GM18507 (cell line): ENCODE measurements at regions not wholly inside any gene's neighbourhood (a gene's known extent, or its start where the extent isn't known, plus 50 kb on each side); places are given as distances from the start of the nearest gene placed in this dataset.
"Not testable (repeated sequence)": the region's sequence is repeated elsewhere in the genome, so short reads cannot be mapped to it uniquely, and the experiment has no call there.

Experiments
- DNase-seq: peaks from one replicate; pipeline ENCODE4 v3.0.0; 2011; ENCODE audit warnings: low read depth; ENCODE audit not compliant: insufficient read length; ENCODE audit errors: extremely low spot score
- FAIRE-seq: peaks from 2 replicates; lab custom pipeline; 2011; peaks lifted over from hg19 to GRCh38; lab: Jason Lieb, UNC

- no peak for DNase-seq
- FAIRE-seq = no peak
Observed at GRCh38 chr7:131080754-131081153, 246.9 kb upstream of the MKLN1 start.

- no peak for FAIRE-seq
- no peak for DNase-seq
Observed at GRCh38 chr7:131081308-131081707, 246.4 kb upstream of the MKLN1 start.

- no peak for FAIRE-seq
- no peak for DNase-seq
Observed at GRCh38 chr7:131083781-131084180, 243.9 kb upstream of the MKLN1 start.

GRCh38 chr7:131084336-131084735, 243.3 kb upstream of the MKLN1 start:
- not testable (repeated sequence) for DNase-seq, FAIRE-seq

- FAIRE-seq (no peak), DNase-seq (no peak)
Observed at GRCh38 chr7:131087756-131088658, 239.7 kb upstream of the MKLN1 start.

GRCh38 chr7:131090188-131090587, 237.5 kb upstream of the MKLN1 start:
- no peak for FAIRE-seq
- DNase-seq = no peak

- no peak for FAIRE-seq
- DNase-seq = no peak
Observed at GRCh38 chr7:131090886-131091692, 236.6 kb upstream of the MKLN1 start.

- FAIRE-seq (no peak), DNase-seq (no peak)
Observed at GRCh38 chr7:131094685-131095084, 233.0 kb upstream of the MKLN1 start.

- no peak for FAIRE-seq
- no peak for DNase-seq
Observed at GRCh38 chr7:131095346-131095745, 232.3 kb upstream of the MKLN1 start.

- DNase-seq (no peak), FAIRE-seq (no peak)
Observed at GRCh38 chr7:131096267-131096927, 231.3 kb upstream of the MKLN1 start.

GRCh38 chr7:131097662-131098376, 229.9 kb upstream of the MKLN1 start:
- DNase-seq = no peak

GRCh38 chr7:131098527-131098926, 229.1 kb upstream of the MKLN1 start:
- FAIRE-seq (no peak), DNase-seq (no peak)

More at GRCh38 chr7:131097662-131098376, 229.9 kb upstream of the MKLN1 start:
- no peak for FAIRE-seq

- no peak for DNase-seq
Observed at GRCh38 chr7:131100357-131101054, 227.2 kb upstream of the MKLN1 start.

GRCh38 chr7:131103997-131104396, 223.7 kb upstream of the MKLN1 start:
- FAIRE-seq (no peak), DNase-seq (no peak)

More at GRCh38 chr7:131100357-131101054, 227.2 kb upstream of the MKLN1 start:
- FAIRE-seq = no peak

GRCh38 chr7:131104596-131105293, 222.9 kb upstream of the MKLN1 start:
- FAIRE-seq (no peak), DNase-seq (no peak)

GRCh38 chr7:131105294-131105798, 222.3 kb upstream of the MKLN1 start:
- no peak for DNase-seq
- no peak for FAIRE-seq

GRCh38 chr7:131105799-131106680, 221.6 kb upstream of the MKLN1 start:
- peak; percentile 60 for FAIRE-seq
- peak; percentile 57 for DNase-seq
